Spleen (tissue), 7 donors: ENCODE measurements at regions not wholly inside any gene's neighbourhood (a gene's known extent, or its start where the extent isn't known, plus 50 kb on each side); places are given as distances from the start of the nearest gene placed in this dataset.
A peak's percentile ranks its signal among the peaks of the same experiment; 100 is the strongest.

Source experiments
- POLR2A ChIP-seq, 3 donors: fragments of 450-650 bp; IDR thresholded peaks; one replicate each; pipeline ENCODE4 v1.5.1; 2017; ENCODE audit warnings: antibody characterized with exemption in 3 of 3, mild to moderate bottlenecking in 1 of 3
- TF ChIP-seq, protein P1 (sequence below), 11 experiments: fragments of 200-600 bp in 7 of 11; fragments of 450-650 bp in 4 of 11; sonication (generic) in 4 of 11; IDR thresholded peaks in 8 of 11; conservative IDR thresholded peaks in 3 of 11; 1 replicate in 7 of 11; 2 replicates in 4 of 11; pipeline versions ENCODE4 v1.4.0 to v1.8.0; 2016 to 2021; ENCODE audit warnings: antibody characterized with exemption in 11 of 11, inconsistent platforms in 4 of 11, mild to moderate bottlenecking in 1 of 11
- donor health status: DM: no; HTN: no; CAD: no; lungs with moderate emphysema.
- donor health status: DM: no; HTN: no; CAD: no.
- donor health status: DM: no; HTN: no; CAD: no.

DNA sequence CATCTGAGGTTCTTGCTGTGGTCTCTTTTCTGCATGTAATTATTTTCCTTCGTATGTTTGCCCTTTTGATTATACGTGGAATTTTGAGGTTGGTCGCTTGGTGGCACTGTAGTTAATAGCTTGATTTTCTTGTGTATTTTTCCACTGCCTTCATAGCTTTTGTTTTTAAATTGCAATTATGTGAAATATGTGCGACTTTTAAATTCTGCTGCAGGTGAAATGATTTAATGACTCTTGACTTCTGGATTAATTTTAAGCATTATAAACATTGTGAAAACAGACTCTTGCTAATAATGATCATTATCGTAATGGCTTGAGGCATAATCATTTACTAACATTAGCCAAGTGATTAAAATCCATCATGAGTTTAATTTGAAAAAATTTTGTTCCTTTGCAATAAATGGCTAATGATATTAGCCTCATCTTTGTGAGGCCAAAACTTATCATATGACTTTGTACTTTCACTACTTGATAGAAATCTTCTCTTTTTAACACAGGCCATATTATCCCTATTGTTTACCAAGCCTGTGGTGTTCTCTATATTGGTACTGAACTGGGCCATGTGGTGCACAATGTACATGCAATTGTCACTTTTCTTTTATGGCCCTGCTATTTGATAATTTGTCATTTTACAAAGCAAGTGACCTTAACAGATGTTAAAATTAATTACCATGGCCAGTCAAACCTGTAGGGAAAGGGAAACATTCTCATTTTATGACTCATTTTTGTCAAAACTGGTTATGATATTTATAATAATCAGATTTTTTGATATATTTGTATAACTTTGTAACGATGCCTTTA is 62.8 kb upstream of the NEUROD1 start:
- TF ChIP-seq, protein P1, sequence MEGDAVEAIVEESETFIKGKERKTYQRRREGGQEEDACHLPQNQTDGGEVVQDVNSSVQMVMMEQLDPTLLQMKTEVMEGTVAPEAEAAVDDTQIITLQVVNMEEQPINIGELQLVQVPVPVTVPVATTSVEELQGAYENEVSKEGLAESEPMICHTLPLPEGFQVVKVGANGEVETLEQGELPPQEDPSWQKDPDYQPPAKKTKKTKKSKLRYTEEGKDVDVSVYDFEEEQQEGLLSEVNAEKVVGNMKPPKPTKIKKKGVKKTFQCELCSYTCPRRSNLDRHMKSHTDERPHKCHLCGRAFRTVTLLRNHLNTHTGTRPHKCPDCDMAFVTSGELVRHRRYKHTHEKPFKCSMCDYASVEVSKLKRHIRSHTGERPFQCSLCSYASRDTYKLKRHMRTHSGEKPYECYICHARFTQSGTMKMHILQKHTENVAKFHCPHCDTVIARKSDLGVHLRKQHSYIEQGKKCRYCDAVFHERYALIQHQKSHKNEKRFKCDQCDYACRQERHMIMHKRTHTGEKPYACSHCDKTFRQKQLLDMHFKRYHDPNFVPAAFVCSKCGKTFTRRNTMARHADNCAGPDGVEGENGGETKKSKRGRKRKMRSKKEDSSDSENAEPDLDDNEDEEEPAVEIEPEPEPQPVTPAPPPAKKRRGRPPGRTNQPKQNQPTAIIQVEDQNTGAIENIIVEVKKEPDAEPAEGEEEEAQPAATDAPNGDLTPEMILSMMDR (IDR thresholded peaks at IDR 0.05 in 8 of 11, conservative IDR thresholded peaks at IDR 0.05 in 3 of 11): peak in 10 of 11 experiments; percentile 44 to 78 (median 60)
- no peak for TF ChIP-seq POLR2A (IDR thresholded peaks at IDR 0.05)
